Activated T-helper 17 cell treated with anti-CD3 and anti-CD28 coated beads, Interleukin-2, amount 50 U/mL, for 72 hours (primary cell): ENCODE measurements at regions not wholly inside any gene's neighbourhood (a gene's known extent, or its start where the extent isn't known, plus 50 kb on each side); places are given as distances from the start of the nearest gene placed in this dataset.

ENCODE experiments used
- ATAC-seq: fragments of 150-1000 bp; cut with Tn5 transposase; replicated peaks from 2 replicates; pipeline ENCODE4 v1.10.0; 2021; ENCODE audit warnings: mild to moderate bottlenecking, moderate library complexity
- H3K27ac Mint-ChIP-seq: one replicate; pipeline ENCODE4 v1.8.0; 2022; ENCODE audit warnings: mixed read lengths
- H3K27me3 Mint-ChIP-seq: one replicate; pipeline ENCODE4 v1.8.0; 2022; ENCODE audit warnings: mixed read lengths
- H3K36me3 Mint-ChIP-seq: one replicate; pipeline ENCODE4 v1.8.0; 2022; ENCODE audit warnings: low read depth, mild to moderate bottlenecking, mixed read lengths
- H3K4me1 Mint-ChIP-seq: one replicate; pipeline ENCODE4 v1.8.0; 2022; ENCODE audit warnings: mixed read lengths
- H3K4me3 Mint-ChIP-seq: one replicate; pipeline ENCODE4 v1.8.0; 2022; ENCODE audit warnings: mild to moderate bottlenecking, mixed read lengths
- H3K9me3 Mint-ChIP-seq: one replicate; pipeline ENCODE4 v1.8.0; 2022; ENCODE audit warnings: mixed read lengths

GRCh38 chr2:168300460-168300859 is 53.1 kb upstream of the STK39 start:
- Mint-ChIP-seq H3K9me3 (peaks cover 2% of the 10 kb centered on the region), H3K4me1 (no peaks in the 10 kb centered on the region), H3K4me3 (no peak overlapping the region), H3K27me3 (no peaks in the 10 kb centered on the region), H3K36me3 (no peaks in the 10 kb centered on the region), H3K27ac (no peak overlapping the region)
- no peak for ATAC-seq

- no peak overlapping the region for H3K4me3 Mint-ChIP-seq
- H3K36me3 Mint-ChIP-seq: no peaks in the 10 kb centered on the region
- peaks cover 17% of the 10 kb centered on the region for H3K9me3 Mint-ChIP-seq
- no peaks in the 10 kb centered on the region for H3K4me1 Mint-ChIP-seq
- peaks cover 5% of the 10 kb centered on the region for H3K27me3 Mint-ChIP-seq
- H3K27ac Mint-ChIP-seq: no peak overlapping the region
- ATAC-seq: no peak
Measured at GRCh38 chr2:168304024-168304681, 56.8 kb upstream of the STK39 start.

- H3K4me3 Mint-ChIP-seq: no peak overlapping the region
- no peak for ATAC-seq
- H3K27ac Mint-ChIP-seq: no peak overlapping the region
- H3K36me3 Mint-ChIP-seq: no peaks in the 10 kb centered on the region
- H3K4me1 Mint-ChIP-seq: no peaks in the 10 kb centered on the region
- peaks cover 17% of the 10 kb centered on the region for H3K9me3 Mint-ChIP-seq
- H3K27me3 Mint-ChIP-seq: peaks cover 5% of the 10 kb centered on the region
Measured at GRCh38 chr2:168307379-168307778, 60.0 kb upstream of the STK39 start.

- Mint-ChIP-seq H3K27me3 (peaks cover 5% of the 10 kb centered on the region), H3K9me3 (peaks cover 14% of the 10 kb centered on the region), H3K4me1 (no peaks in the 10 kb centered on the region), H3K4me3 (no peak overlapping the region), H3K36me3 (no peaks in the 10 kb centered on the region), H3K27ac (no peak overlapping the region)
- ATAC-seq: no peak
Measured at GRCh38 chr2:168310580-168310979, 63.2 kb upstream of the STK39 start.

- Mint-ChIP-seq H3K27me3 (peaks cover 5% of the 10 kb centered on the region), H3K36me3 (no peaks in the 10 kb centered on the region), H3K9me3 (peaks cover 13% of the 10 kb centered on the region), H3K4me1 (no peaks in the 10 kb centered on the region), H3K27ac (no peak overlapping the region), H3K4me3 (no peak overlapping the region)
- no peak for ATAC-seq
Measured at GRCh38 chr2:168311261-168311910, 64.0 kb upstream of the STK39 start.

GRCh38 chr2:168312036-168312822 is 64.8 kb upstream of the STK39 start:
- Mint-ChIP-seq H3K9me3 (peaks cover 12% of the 10 kb centered on the region), H3K27ac (no peak overlapping the region), H3K36me3 (no peaks in the 10 kb centered on the region), H3K4me1 (no peaks in the 10 kb centered on the region), H3K27me3 (peaks cover 5% of the 10 kb centered on the region), H3K4me3 (no peak overlapping the region)
- ATAC-seq: no peak

GRCh38 chr2:168314236-168314635 is 66.8 kb upstream of the STK39 start:
- ATAC-seq: no peak
- no peaks in the 10 kb centered on the region for H3K36me3 Mint-ChIP-seq

GRCh38 chr2:168315331-168316072 is 68.1 kb upstream of the STK39 start:
- no peaks in the 10 kb centered on the region for H3K36me3 Mint-ChIP-seq
- H3K4me3 Mint-ChIP-seq: no peak overlapping the region
- no peak for ATAC-seq
- no peaks in the 10 kb centered on the region for H3K9me3 Mint-ChIP-seq
- H3K27me3 Mint-ChIP-seq: peaks cover 4% of the 10 kb centered on the region
- no peak overlapping the region for H3K27ac Mint-ChIP-seq
- no peaks in the 10 kb centered on the region for H3K4me1 Mint-ChIP-seq

More at GRCh38 chr2:168314236-168314635, 66.8 kb upstream of the STK39 start:
- H3K9me3 Mint-ChIP-seq: no peaks in the 10 kb centered on the region
- no peaks in the 10 kb centered on the region for H3K27me3 Mint-ChIP-seq
- no peaks in the 10 kb centered on the region for H3K4me1 Mint-ChIP-seq
- H3K27ac Mint-ChIP-seq: no peak overlapping the region
- H3K4me3 Mint-ChIP-seq: no peak overlapping the region

- no peak for ATAC-seq
- H3K27me3 Mint-ChIP-seq: peaks cover 4% of the 10 kb centered on the region
Measured at GRCh38 chr2:168316073-168316440, 68.7 kb upstream of the STK39 start.

GRCh38 chr2:168317282-168317681 is 69.9 kb upstream of the STK39 start:
- Mint-ChIP-seq H3K4me3 (no peak overlapping the region), H3K4me1 (no peaks in the 10 kb centered on the region), H3K27ac (no peak overlapping the region), H3K9me3 (no peaks in the 10 kb centered on the region), H3K27me3 (peaks cover 14% of the 10 kb centered on the region), H3K36me3 (no peaks in the 10 kb centered on the region)
- no peak for ATAC-seq

More at GRCh38 chr2:168316073-168316440, 68.7 kb upstream of the STK39 start:
- Mint-ChIP-seq H3K9me3 (no peaks in the 10 kb centered on the region), H3K36me3 (no peaks in the 10 kb centered on the region), H3K27ac (no peak overlapping the region), H3K4me3 (no peak overlapping the region), H3K4me1 (no peaks in the 10 kb centered on the region)

- no peak overlapping the region for H3K27ac Mint-ChIP-seq
- peaks cover 6% of the 10 kb centered on the region for H3K4me1 Mint-ChIP-seq
- no peaks in the 10 kb centered on the region for H3K36me3 Mint-ChIP-seq
- H3K9me3 Mint-ChIP-seq: no peaks in the 10 kb centered on the region
- ATAC-seq: no peak
- peaks cover 36% of the 10 kb centered on the region for H3K27me3 Mint-ChIP-seq
- no peak overlapping the region for H3K4me3 Mint-ChIP-seq
Measured at GRCh38 chr2:168320267-168320666, 72.9 kb upstream of the STK39 start.

- Mint-ChIP-seq H3K4me1 (peaks cover 6% of the 10 kb centered on the region), H3K4me3 (no peak overlapping the region), H3K36me3 (no peaks in the 10 kb centered on the region)
Measured at GRCh38 chr2:168322325-168323007, 75.1 kb upstream of the STK39 start.

GRCh38 chr2:168323529-168324021 is 76.2 kb upstream of the STK39 start:
- H3K9me3 Mint-ChIP-seq: no peaks in the 10 kb centered on the region

More at GRCh38 chr2:168322325-168323007, 75.1 kb upstream of the STK39 start:
- H3K9me3 Mint-ChIP-seq: no peaks in the 10 kb centered on the region
- H3K27ac Mint-ChIP-seq: no peak overlapping the region
- H3K27me3 Mint-ChIP-seq: peaks cover 37% of the 10 kb centered on the region
- ATAC-seq: no peak

GRCh38 chr2:168326572-168326971 is 79.2 kb upstream of the STK39 start:
- no peak for ATAC-seq
- H3K27me3 Mint-ChIP-seq: peaks cover 28% of the 10 kb centered on the region
- no peak overlapping the region for H3K27ac Mint-ChIP-seq
- H3K4me3 Mint-ChIP-seq: no peak overlapping the region
- peaks cover 12% of the 10 kb centered on the region for H3K4me1 Mint-ChIP-seq
- H3K9me3 Mint-ChIP-seq: peaks cover 8% of the 10 kb centered on the region
- no peaks in the 10 kb centered on the region for H3K36me3 Mint-ChIP-seq

More at GRCh38 chr2:168323529-168324021, 76.2 kb upstream of the STK39 start:
- no peaks in the 10 kb centered on the region for H3K36me3 Mint-ChIP-seq
- no peak overlapping the region for H3K27ac Mint-ChIP-seq
- H3K27me3 Mint-ChIP-seq: peaks cover 37% of the 10 kb centered on the region
- ATAC-seq: peak; percentile 81
- H3K4me3 Mint-ChIP-seq: no peak overlapping the region
- H3K4me1 Mint-ChIP-seq: peaks cover 6% of the 10 kb centered on the region
